GM12892 (cell line): ENCODE measurements at regions not wholly inside any gene's neighbourhood (a gene's known extent, or its start where the extent isn't known, plus 50 kb on each side); places are given as distances from the start of the nearest gene placed in this dataset.

Experiments used
- POLR2A ChIP-seq: IDR thresholded peaks from 2 replicates; pipeline ENCODE4 v1.6.1; 2011; ENCODE audit warnings: low read depth, low read length, control low read depth
- POLR2AphosphoS5 ChIP-seq: IDR thresholded peaks from 2 replicates; pipeline ENCODE4 v1.6.1; 2011; ENCODE audit warnings: low read depth, low read length, control low read depth

DNA sequence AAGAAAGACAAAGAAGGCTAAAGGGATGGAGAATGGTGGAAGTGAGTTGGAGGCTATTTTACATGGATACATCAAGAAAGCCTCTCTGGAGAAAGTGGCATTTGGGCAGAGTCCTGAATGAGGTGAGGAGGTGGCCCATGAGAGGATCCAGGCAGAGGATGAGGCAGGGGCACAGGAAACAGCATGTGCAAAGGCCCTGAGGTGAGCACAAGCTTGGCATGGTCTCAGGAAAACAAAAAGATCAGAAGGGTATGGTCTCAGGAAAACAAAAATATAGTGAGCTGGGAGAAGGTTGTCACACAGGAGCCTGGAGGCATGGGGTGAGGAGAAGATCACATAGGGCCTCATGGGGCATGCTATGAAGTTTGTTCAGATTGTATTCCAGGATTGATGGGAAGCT is 62.1 kb upstream of the F3 start:
- TF ChIP-seq POLR2A (no peak), POLR2AphosphoS5 (no peak)
